Peyer's patch (tissue), 4 donors: ENCODE measurements at regions not wholly inside any gene's neighbourhood (a gene's known extent, or its start where the extent isn't known, plus 50 kb on each side); places are given as distances from the start of the nearest gene placed in this dataset.

Experiments used
- POLR2A ChIP-seq, 2 donors: fragments of 450-650 bp; IDR thresholded peaks; one replicate each; pipeline ENCODE4 v1.5.1; 2017; ENCODE audit warnings: antibody characterized with exemption in 2 of 2, mild to moderate bottlenecking in 2 of 2, moderate library complexity in 2 of 2
- TF ChIP-seq, protein P1 (sequence below), 6 experiments: fragments of 450-650 bp in 4 of 6; fragments of 200-600 bp in 2 of 6; sonication (generic) in 1 of 6; IDR thresholded peaks; one replicate each; pipeline ENCODE4 v1.5.1; 2017 to 2019; ENCODE audit warnings: antibody characterized with exemption in 6 of 6, mild to moderate bottlenecking in 3 of 6, moderate library complexity in 1 of 6

DNA sequence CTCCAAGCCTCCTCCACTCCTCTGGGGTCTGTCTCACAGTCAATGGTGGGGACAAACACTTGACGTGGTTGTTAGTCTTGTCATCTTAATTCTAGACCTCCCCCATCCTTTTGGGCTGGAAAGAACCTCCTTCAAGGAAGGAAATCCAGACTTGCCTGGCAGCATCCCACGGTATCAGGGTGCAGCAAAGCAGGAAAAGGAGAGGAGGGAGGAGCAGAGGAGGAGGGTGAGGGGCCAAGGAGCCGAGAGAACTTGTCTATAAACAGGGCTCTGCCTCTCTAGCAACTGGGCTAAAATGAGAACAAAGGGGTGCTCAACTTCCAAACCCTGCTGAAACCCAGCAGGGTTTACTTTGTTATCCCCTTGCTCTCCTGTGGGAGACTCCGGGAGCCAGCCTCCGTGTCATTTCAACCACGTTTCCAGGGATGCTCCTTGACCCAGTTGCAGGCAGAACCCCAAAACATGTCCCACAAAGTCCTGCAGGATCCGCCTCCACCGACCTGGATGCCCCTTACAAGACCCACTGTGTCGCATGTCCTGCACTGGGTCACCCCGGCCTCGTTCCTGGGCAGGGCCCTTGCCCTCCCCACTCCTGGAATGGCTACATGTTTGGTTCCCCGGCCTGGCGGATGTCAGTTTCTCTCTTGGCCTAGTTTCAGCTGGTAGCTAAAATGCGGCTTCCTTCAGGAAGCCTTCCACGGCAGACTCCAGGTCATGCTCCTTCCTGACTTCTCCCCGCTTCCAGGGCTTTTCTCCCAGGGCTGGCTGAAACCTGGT, 69.7 kb upstream of the MGMT start:
- TF ChIP-seq, protein P1, sequence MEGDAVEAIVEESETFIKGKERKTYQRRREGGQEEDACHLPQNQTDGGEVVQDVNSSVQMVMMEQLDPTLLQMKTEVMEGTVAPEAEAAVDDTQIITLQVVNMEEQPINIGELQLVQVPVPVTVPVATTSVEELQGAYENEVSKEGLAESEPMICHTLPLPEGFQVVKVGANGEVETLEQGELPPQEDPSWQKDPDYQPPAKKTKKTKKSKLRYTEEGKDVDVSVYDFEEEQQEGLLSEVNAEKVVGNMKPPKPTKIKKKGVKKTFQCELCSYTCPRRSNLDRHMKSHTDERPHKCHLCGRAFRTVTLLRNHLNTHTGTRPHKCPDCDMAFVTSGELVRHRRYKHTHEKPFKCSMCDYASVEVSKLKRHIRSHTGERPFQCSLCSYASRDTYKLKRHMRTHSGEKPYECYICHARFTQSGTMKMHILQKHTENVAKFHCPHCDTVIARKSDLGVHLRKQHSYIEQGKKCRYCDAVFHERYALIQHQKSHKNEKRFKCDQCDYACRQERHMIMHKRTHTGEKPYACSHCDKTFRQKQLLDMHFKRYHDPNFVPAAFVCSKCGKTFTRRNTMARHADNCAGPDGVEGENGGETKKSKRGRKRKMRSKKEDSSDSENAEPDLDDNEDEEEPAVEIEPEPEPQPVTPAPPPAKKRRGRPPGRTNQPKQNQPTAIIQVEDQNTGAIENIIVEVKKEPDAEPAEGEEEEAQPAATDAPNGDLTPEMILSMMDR (IDR thresholded peaks at IDR 0.05), result no peak
- no peak for TF ChIP-seq POLR2A (IDR thresholded peaks at IDR 0.05)
